WERI-Rb-1 (cell line): ENCODE measurements at regions not wholly inside any gene's neighbourhood (a gene's known extent, or its start where the extent isn't known, plus 50 kb on each side); places are given as distances from the start of the nearest gene placed in this dataset.

Experiments used
- DNase-seq: peaks from one replicate; pipeline ENCODE4 v3.0.0-alpha.2; 2020
- H3K27ac ChIP-seq: fragments of 250-450 bp; sonication (Bioruptor Pico); 2 replicates; pipeline ENCODE4 v1.5.1; 2020; ENCODE audit warnings: mild to moderate bottlenecking, moderate library complexity
- H3K27me3 ChIP-seq: fragments of 250-450 bp; sonication (Bioruptor Pico); 2 replicates; pipeline ENCODE4 v1.5.1; 2021; ENCODE audit warnings: mild to moderate bottlenecking, low read depth, moderate library complexity; ENCODE audit not compliant: insufficient read depth, severe bottlenecking
- H3K36me3 ChIP-seq: fragments of 250-450 bp; sonication (Bioruptor Pico); 2 replicates; pipeline ENCODE4 v1.5.1; 2020; ENCODE audit warnings: mild to moderate bottlenecking, moderate library complexity
- H3K4me3 ChIP-seq: 2 replicates; pipeline ENCODE4 v1.5.1; 2011; ENCODE audit warnings: low read depth, mild to moderate bottlenecking, control low read depth, low read length
- H3K9me3 ChIP-seq: fragments of 250-450 bp; sonication (Bioruptor Pico); 2 replicates; pipeline ENCODE4 v1.5.1; 2021; ENCODE audit warnings: mild to moderate bottlenecking, moderate library complexity; ENCODE audit not compliant: severe bottlenecking
- CTCF ChIP-seq: IDR thresholded peaks from 2 replicates; pipeline ENCODE4 v1.5.1; 2011; ENCODE audit warnings: low read depth, mild to moderate bottlenecking, control low read depth, inconsistent platforms, low read length

DNA sequence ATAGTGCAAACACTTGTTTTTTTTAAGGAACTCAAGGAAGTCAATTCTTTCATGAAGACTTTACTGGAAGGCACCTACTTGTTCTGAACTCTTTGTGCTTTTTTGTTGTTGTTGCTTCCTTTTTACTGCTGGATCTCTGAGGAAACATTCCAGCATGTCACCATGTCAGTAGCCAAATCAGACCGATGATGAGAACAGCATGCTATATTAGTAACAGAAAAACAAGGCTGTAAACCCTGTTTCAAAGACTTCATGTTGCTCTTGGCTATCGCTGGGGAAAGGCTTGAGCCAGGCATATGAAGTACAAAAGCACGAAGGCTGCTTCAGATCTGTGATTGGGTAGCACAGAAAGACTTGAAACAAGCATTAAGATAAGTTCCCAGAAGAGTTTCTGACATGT is 125.6 kb upstream of the SLC5A12 start:
- no peak overlapping the region for H3K4me3 ChIP-seq
- H3K27ac ChIP-seq: no peak overlapping the region
- no peak for TF ChIP-seq CTCF
- no peaks in the 10 kb centered on the region for H3K9me3 ChIP-seq
- no peaks in the 10 kb centered on the region for H3K36me3 ChIP-seq
- no peak for DNase-seq
- H3K27me3 ChIP-seq: peaks cover 7% of the 10 kb centered on the region

DNA sequence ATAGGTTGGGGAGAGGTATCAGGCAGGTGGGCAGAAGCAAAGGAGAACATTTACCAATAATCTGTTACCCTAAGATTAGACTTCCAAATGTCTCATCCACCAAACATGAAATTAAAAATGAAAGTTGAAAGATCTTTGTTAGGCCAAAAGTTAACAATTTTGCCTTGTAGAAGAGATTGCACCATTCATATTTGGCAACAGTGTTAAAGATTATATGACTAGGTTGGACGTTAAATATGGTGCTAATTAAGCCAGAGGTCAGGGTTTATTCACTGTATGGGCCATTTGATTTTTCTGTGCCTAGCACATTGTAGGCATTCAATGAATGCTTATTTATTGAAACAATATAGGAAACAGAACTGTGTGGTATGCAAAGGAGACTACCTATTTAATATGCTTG is 126.1 kb upstream of the SLC5A12 start:
- Histone ChIP-seq H3K36me3 (no peaks in the 10 kb centered on the region), H3K9me3 (no peaks in the 10 kb centered on the region), H3K27ac (no peak overlapping the region), H3K4me3 (no peak overlapping the region), H3K27me3 (peaks cover 7% of the 10 kb centered on the region)
- DNase-seq: no peak
- TF ChIP-seq CTCF: no peak

DNA sequence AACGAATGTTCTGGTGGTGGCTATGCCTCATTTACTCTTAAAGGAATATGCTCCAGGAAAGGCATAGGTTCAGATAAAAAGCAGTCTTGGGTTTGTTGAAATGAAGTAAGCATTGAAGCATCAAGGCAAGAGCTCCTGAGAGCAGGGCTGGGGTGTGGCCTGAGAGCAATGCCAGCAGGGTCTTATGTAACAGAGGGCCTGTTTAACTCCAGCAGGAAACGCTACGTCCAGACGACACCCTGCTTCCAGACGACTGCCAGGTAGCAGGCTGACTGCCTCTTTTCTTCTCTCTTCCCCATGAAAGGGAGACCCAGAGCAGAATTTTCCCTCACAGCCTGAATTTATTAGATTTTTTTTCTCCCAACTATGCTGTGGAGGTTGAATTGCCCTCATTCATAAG is 127.2 kb upstream of the SLC5A12 start:
- no peak for DNase-seq
- Histone ChIP-seq H3K36me3 (no peaks in the 10 kb centered on the region), H3K27me3 (peaks cover 7% of the 10 kb centered on the region), H3K27ac (no peak overlapping the region), H3K9me3 (no peaks in the 10 kb centered on the region), H3K4me3 (no peak overlapping the region)
- TF ChIP-seq CTCF: no peak

- TF ChIP-seq CTCF: no peak
- peaks cover 10% of the 10 kb centered on the region for H3K27me3 ChIP-seq
- no peaks in the 10 kb centered on the region for H3K9me3 ChIP-seq
- H3K4me3 ChIP-seq: no peak overlapping the region
- no peaks in the 10 kb centered on the region for H3K36me3 ChIP-seq
- no peak for DNase-seq
- H3K27ac ChIP-seq: no peak overlapping the region
These were observed 129.4 kb upstream of the SLC5A12 start for GRCh38 chr11:26851291-26851690.

DNA sequence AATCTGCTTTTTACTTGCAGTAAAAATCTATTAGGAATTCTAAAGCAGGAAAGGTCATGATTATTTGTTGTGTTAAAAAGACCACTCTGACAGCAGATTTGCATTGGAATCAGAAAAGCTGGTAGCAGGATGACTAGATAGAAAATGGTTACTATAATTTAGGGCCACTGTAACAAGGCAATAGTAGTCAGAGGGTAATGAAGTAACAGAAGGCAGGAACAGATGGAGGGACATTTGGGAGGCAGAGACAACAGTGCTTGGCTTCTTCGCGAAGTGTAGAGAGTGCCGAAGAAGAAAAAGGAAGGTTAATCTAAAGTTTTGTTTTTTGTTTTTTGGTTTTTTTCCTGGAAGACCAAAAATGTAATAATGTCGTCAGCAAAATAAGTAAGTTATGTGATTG is 129.8 kb upstream of the SLC5A12 start:
- no peak overlapping the region for H3K4me3 ChIP-seq
- H3K27ac ChIP-seq: no peak overlapping the region
- no peak for DNase-seq
- H3K36me3 ChIP-seq: no peaks in the 10 kb centered on the region
- H3K9me3 ChIP-seq: no peaks in the 10 kb centered on the region
- H3K27me3 ChIP-seq: peaks cover 10% of the 10 kb centered on the region
- TF ChIP-seq CTCF: no peak

DNA sequence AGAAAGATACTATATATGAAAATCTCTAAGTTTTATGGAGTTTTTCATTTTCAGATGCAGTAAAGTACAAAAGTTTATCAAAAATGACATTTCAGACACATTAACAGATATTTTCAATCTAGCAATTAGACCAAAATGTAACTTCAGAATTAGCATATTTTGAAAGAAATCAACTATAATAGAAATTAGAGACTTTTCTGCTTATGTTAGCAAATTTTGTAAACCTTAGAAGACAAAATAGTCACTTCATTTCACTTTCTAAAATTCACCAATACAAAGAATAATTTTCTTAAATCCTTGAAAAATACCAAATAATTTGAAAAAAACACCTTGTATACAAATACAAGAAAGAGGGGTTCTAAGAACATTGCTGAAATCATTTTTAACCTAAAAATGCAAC is 135.8 kb upstream of the FIBIN start:
- no peak overlapping the region for H3K4me3 ChIP-seq
- TF ChIP-seq CTCF: no peak
- DNase-seq: no peak

More for the DNA sequence above, 135.8 kb upstream of the FIBIN start:
- H3K9me3 ChIP-seq: no peaks in the 10 kb centered on the region
- H3K36me3 ChIP-seq: no peaks in the 10 kb centered on the region
- H3K27ac ChIP-seq: no peak overlapping the region
- peaks cover 6% of the 10 kb centered on the region for H3K27me3 ChIP-seq
